ENCODE measurements at regions not wholly inside any gene's neighbourhood (a gene's known extent, or its start where the extent isn't known, plus 50 kb on each side); places are given as distances from the start of the nearest gene placed in this dataset.

DNA sequence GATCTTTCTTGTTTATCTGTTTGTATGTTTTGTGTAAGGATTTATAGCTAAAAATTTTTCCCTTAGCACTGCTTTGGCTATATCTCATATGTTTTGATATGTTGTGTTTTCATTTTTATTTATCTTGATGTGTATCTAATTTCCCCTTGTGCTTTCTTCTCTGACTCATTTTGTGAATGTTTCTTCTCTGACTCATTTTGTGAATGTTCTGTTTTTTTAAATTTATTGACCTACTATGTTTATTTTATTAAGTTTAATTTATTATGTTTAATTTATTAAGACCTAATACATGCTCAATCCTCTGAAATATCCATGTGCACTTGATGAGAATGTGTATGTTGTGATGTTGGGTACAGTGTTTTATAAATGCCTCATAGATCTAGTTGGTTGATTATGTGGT is 793.5 kb upstream of the CADM2 start:
- no peak overlapping the region for H2BK20ac ChIP-seq (ENCODE audit: low read depth, low read length, poor library complexity, severe bottlenecking)
- H3K9me3 ChIP-seq (ENCODE audit: control insufficient read depth, low read depth, low read length): no peaks in the 10 kb centered on the region
- no peaks in the 10 kb centered on the region for H3K79me2 ChIP-seq (ENCODE audit: insufficient read depth, low read length)
- no peaks in the 10 kb centered on the region for H3K4me1 ChIP-seq (ENCODE audit: insufficient read depth, low read length)
- H3K23ac ChIP-seq (ENCODE audit: insufficient read length, low read depth, low read length): no peak overlapping the region
- H3K4me3 Mint-ChIP-seq: no peak overlapping the region
- no peak overlapping the region for H2BK12ac ChIP-seq (ENCODE audit: insufficient read length, low read depth, low read length)
- no peak overlapping the region for H3K4me2 ChIP-seq (ENCODE audit: insufficient read depth, insufficient read length, low read length)
- H3K4ac ChIP-seq (ENCODE audit: low read depth, low read length): no peak overlapping the region
- no peaks in the 10 kb centered on the region for H3K27me3 ChIP-seq (ENCODE audit: insufficient read depth, low read length)
- H3K4me1 Mint-ChIP-seq: no peaks in the 10 kb centered on the region
- H3K9ac ChIP-seq (ENCODE audit: extremely low read depth, insufficient read length, low read length): no peak overlapping the region
- H2AFZ ChIP-seq (ENCODE audit: low read length): no peak overlapping the region
- H3T11ph ChIP-seq (ENCODE audit: low read length): no peak overlapping the region
- H4K8ac ChIP-seq (replicated peaks; ENCODE audit: insufficient read length, low read depth, low read length): no peak overlapping the region
- no peak overlapping the region for H4K91ac ChIP-seq (ENCODE audit: insufficient read length, low read depth, low read length)
- H3K9me3 Mint-ChIP-seq: peaks cover 6 to 8% of the 10 kb centered on the region in 2 experiments
- peaks cover 2 to 4% (median 4%) of the 10 kb centered on the region in 3 experiments; a peak in 5 of 7 replicates for H3K36me3 Mint-ChIP-seq (ENCODE audit: insufficient read depth in 1 of 3, low read depth in 3 of 3)
- H3K14ac ChIP-seq (ENCODE audit: insufficient read depth, low read length): no peak overlapping the region
- no peak overlapping the region for H3K27ac ChIP-seq (ENCODE audit: insufficient read length, low read depth, low read length)
- no peaks in the 10 kb centered on the region for H3K27me3 Mint-ChIP-seq (ENCODE audit: low read depth)
- no peaks in the 10 kb centered on the region for H3K79me1 ChIP-seq (ENCODE audit: insufficient read depth, low read depth, low read length, poor library complexity, severe bottlenecking)
- H2AK5ac ChIP-seq (ENCODE audit: insufficient read length, low read length): no peak overlapping the region
- no peak overlapping the region for H2BK120ac ChIP-seq (ENCODE audit: low read depth, low read length, poor library complexity, severe bottlenecking)
- no peak overlapping the region for H2BK5ac ChIP-seq (ENCODE audit: insufficient read length, low read length)
- no peak overlapping the region for H3K56ac ChIP-seq (ENCODE audit: insufficient read length, low read depth, low read length)
- H2BK15ac ChIP-seq (ENCODE audit: low read depth, low read length): no peak overlapping the region
- no peak overlapping the region for H3K27ac Mint-ChIP-seq
- H4K5ac ChIP-seq (ENCODE audit: insufficient read length, low read depth, low read length): no peak overlapping the region
- H4K20me1 ChIP-seq (ENCODE audit: control insufficient read depth, insufficient read depth, insufficient read length): no peaks in the 10 kb centered on the region
- no peaks in the 10 kb centered on the region for H3K23me2 ChIP-seq (ENCODE audit: insufficient read length, low read depth, low read length, poor library complexity, severe bottlenecking)
- TF ChIP-seq, protein P1, sequence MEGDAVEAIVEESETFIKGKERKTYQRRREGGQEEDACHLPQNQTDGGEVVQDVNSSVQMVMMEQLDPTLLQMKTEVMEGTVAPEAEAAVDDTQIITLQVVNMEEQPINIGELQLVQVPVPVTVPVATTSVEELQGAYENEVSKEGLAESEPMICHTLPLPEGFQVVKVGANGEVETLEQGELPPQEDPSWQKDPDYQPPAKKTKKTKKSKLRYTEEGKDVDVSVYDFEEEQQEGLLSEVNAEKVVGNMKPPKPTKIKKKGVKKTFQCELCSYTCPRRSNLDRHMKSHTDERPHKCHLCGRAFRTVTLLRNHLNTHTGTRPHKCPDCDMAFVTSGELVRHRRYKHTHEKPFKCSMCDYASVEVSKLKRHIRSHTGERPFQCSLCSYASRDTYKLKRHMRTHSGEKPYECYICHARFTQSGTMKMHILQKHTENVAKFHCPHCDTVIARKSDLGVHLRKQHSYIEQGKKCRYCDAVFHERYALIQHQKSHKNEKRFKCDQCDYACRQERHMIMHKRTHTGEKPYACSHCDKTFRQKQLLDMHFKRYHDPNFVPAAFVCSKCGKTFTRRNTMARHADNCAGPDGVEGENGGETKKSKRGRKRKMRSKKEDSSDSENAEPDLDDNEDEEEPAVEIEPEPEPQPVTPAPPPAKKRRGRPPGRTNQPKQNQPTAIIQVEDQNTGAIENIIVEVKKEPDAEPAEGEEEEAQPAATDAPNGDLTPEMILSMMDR (conservative IDR thresholded peaks at IDR 0.05): no peak
- no peak for DNase-seq
- H3K18ac ChIP-seq (ENCODE audit: insufficient read length, low read depth, low read length): no peak overlapping the region
